IPS DF 19.7 (cell line): ENCODE measurements at regions not wholly inside any gene's neighbourhood (a gene's known extent, or its start where the extent isn't known, plus 50 kb on each side); places are given as distances from the start of the nearest gene placed in this dataset.

Source experiments
- DNase-seq: peaks from one replicate; pipeline ENCODE4 v3.0.0-alpha.2; 2013; ENCODE audit warnings: low read depth, low spot score

DNA sequence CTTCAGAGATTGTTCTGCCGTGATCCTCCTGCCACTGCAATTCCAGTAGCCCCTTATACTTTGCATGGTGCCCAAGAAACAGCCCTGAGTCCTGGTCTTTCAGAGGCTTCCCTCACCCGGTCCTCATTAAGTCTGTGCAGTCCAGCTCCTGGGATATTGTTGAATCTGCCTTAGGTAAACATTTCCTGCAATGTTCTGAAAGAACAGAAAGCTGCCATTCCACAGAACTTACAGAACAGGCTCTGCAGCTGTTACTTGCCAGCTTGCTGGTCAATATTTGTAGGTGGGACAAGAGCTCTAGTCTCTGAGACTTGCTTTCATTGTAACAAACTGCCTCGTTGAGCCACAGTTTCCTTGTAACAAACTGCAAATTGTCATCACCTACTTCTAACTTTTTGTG, 115.0 kb upstream of the KIF5B start:
- no peak for DNase-seq

GRCh38 chr10:32169556-32169955, 113.3 kb upstream of the KIF5B start:
- no peak for DNase-seq

GRCh38 chr10:32167450-32167849, 111.2 kb upstream of the KIF5B start:
- no peak for DNase-seq

DNA sequence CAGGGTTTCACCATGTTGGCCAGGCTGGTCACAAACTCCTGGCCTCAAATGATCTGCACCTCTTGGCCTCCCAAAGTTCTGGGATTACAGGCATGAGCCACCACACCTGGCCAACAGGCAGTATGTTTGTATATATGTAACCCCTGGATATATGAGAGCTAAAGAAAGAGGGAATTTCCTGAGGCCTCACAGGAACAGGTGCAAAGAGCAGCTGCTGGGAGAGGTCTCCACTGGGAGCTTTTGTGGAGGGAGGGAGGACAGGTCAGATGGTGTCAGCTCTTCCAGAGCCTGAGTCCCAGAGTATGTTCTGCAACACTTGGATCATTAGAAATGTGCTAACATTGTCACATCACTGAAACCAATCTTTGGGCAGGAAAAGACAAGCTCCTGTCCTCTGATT, 110.1 kb upstream of the KIF5B start:
- DNase-seq: no peak

GRCh38 chr10:32163762-32164148, 107.5 kb upstream of the KIF5B start:
- no peak for DNase-seq

- no peak for DNase-seq
Observed at GRCh38 chr10:32163071-32163761, 107.0 kb upstream of the KIF5B start.

GRCh38 chr10:32161586-32161985, 105.4 kb upstream of the KIF5B start:
- DNase-seq: no peak

GRCh38 chr10:32160864-32161263, 104.6 kb upstream of the KIF5B start:
- DNase-seq: no peak

DNA sequence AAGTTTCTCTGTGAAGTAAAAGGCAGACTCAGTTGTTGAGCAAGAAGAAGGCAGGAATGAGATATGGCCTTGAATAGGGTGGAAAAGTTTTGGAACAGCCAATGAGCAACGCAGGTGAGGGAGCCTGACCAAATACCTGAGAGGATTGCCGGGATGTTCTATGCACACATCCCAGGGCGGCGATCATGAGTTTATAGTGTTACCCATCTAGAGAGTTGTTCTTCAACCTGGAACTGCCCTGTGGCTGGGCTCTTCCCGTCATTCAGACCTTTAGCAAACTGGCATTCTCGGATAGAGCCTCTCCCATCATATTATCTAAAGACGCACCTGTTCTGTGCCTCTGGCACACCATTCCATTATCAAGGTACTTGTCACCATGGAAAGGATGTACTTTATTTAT, 103.0 kb upstream of the KIF5B start:
- no peak for DNase-seq

DNA sequence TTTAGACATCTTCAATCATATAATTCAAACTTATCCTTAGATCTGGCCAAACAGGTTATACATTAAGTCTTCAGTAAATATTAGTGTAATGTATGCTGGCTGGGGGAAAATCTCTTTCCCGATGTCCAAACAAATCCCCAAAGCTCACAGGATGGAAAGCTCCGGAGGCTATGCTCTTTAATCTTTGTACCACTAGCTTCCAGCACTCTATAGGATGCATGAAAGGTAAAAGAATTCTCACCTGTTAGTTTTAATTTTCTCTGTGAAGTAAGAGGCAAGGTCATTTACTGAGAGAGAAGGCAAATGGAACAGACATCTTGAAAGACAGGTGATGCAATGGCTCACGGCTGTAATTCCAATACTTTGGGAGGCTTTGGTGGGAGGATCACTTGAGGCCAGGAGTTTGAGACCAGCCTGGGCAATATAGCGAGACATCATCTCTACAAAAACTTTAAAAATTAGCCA, 99.8 kb upstream of the KIF5B start:
- no peak for DNase-seq

DNA sequence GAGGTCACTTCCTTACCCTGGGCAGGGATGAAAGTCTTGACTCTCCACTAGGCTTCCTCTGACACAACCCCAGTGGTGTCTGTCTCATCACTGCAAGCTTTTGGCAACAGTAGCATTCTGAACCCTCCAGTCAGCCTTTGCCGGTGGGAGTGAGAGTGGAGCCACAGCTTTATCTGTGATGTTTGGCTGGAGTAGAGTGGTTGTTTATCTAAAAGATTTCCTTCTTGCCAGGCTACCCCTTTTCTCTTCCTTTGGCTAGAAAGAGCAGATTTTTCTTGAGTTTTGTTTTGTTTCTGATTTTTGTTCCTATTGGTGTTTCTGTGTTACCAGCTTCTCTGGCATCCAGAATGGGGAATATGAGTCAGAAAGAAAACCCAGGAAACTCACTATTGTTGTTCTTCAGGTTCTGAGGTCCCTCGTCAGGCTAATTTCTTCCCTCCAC, 98.9 kb upstream of the KIF5B start:
- no peak for DNase-seq

- DNase-seq: no peak
Observed at GRCh38 chr10:32153931-32154330, 97.7 kb upstream of the KIF5B start.

DNA sequence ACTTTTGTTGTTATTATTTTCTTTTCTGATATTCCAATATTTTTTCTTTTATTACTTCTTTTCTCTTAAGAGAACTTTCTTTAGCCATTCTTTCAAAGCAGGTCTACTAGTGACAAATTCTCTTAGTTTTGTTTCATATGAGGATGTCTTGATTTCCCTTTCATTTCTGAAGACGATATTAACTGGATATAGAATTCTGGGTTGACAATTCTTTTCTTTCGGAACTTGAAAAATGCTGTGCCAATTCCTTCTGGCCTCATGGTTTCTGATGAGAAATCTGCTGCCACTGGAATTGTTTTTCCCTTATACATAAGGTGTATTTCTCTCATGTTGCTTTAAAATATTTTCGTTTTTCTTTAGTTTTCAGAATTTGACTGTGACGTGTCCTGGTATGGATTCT, 97.0 kb upstream of the KIF5B start:
- DNase-seq: no peak

- DNase-seq: no peak
Observed at GRCh38 chr10:32151871-32152270, 95.6 kb upstream of the KIF5B start.

DNA sequence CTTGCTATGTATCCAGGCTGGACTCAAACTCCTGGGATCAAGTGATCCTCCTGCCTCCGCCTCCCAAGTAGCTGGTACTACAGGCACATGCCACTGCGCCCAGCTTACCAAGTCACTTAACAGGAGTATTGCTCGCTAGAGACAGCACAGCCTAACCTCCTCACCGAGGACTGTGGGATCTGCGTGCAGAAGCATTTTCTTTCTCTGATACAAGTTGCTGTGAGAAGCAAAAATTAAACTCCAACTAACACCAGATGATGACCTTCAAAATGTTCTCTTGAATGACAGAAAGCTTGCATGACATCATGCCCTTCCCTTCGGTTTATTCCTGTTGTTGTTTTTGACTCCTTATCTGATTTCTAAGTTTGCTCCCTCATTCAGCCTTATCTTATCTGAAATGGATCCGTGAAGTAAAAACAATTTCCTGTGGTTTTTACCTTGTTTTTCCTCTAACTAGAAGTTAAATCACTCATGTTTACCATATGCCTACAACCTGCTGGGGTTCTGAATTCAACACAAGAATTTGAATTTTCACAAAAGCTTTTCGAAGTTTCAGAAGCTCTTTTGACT, 94.4 kb upstream of the KIF5B start:
- no peak for DNase-seq

DNA sequence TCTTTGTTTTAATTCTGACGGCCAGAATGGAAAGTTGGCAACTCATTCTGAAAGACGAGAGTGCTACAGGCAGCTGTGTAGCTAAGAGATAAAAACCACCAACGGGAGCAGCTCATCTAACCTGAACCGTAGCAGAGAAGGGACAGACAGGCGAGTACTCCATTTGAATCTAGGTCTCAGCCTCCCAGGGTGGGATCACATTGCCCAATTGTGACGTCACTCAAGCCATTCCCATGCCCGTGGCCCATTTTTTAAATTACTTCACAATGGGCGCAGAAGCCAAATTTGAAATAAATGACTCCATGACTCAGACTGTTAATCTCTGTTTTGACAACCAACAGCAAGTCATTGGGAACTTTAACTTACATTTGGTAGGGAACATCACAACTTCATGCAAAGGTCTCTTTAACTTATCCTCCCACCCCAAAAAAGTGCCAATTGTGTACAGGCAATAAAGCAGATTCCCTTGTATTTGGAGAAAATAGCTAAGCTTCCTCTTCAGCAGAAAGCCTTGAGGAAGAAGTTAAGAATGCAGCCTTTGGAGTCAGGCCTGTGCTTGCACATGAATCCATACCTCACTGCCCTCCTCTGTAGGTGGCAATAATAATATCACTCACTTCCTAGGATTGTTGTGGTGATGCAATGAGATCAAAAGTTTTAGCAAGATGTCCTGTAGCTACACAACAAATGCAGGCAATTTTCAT, 93.2 kb upstream of the KIF5B start:
- DNase-seq: no peak

DNA sequence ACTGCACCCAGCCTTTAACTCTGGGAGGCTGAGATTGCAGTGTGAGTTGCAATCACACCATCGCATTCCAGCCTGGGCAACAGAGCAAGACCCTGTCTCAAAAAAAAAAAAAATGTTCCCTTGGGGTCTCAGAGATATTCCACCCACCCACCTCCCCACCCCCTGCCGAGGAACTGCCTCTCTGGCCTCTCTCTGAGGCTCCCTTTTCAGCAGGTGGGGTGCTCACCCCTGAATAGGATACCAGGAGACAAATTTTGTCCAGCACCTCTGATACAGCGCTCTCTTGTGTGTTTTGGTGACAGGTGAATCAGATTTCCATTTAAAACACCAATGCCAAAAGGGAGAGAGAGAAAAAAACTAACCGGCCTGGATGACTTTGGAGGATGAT, 92.6 kb upstream of the KIF5B start:
- no peak for DNase-seq

- DNase-seq: no peak
Observed at GRCh38 chr10:32147730-32148129, 91.5 kb upstream of the KIF5B start.

- DNase-seq: no peak
Observed at GRCh38 chr10:32146166-32146565, 89.9 kb upstream of the KIF5B start.

DNA sequence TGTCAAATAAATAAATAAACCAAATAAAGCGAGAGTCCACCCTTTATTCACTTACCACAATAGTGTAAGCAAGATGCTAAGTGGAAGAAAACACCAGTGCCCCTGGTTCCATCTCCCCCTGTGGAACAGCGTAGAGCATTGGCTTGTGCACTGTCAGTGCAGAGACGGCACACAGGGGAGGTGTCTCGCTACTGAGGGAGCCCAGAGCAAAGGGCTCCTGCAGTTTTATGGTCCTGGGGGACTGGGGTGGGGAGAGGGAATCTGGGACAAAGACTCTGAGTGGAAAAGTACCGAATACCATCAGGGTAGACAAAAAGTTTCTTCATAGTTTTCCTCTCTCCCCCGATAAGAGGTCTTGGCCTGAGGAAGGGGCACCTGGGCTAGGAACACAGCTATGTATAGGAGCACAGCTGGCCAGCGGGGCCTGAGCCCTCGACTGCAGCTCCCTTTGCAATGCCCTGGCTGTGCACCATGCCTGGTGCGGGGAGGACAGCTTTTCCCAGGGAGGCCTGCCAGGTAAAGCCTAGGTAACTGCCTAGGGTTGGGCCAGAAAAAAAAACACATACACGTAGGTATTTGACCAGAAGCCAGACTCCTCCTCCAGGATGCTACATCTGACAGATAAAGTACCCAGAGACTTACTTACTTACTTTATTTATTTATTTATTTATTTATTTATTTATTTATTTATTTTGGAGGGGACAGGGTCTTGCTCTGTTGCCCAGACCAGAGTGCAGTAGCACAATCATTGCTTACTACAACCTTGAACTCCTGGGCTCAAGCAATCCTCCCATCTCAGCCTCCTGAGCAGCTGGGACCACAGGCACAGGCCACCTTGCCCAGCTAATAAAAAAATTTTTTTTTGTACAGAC, 88.8 kb upstream of the KIF5B start:
- no peak for DNase-seq

DNA sequence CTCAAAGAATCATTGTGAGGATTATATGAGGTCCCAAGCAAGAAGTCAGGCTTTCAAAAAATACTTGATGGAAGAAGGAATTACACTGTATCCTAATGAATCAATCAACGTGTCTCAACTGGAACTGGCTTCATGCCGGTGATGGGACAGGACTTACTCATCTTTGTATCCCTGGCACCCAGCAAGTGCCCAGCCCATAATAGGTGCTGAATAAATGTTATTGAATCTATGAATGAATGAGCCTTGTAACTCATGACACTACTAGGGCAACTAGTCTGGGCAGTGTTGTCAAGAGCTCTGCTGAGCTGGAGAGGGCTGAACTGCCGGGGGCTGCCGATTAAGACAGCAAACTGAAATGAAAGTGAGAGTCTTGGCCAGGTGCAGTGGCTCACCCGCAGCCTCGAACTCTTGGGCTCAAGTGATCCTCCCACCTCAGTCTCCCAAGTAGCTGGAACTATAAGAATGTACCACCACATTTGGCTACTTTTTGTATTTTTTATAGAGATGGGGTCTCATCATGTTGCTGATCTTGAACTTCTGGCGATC, 87.2 kb upstream of the KIF5B start:
- DNase-seq: no peak

- DNase-seq: no peak
Observed at GRCh38 chr10:32142646-32143045, 86.4 kb upstream of the KIF5B start.
